GM12878 (cell line): ENCODE measurements at regions not wholly inside any gene's neighbourhood (a gene's known extent, or its start where the extent isn't known, plus 50 kb on each side); places are given as distances from the start of the nearest gene placed in this dataset.

Experiments
- ATAC-seq: fragments of 200-7000 bp; cut with Tn5 transposase; 3 replicates; pipeline ENCODE4 v1.9.1; 2020; ENCODE audit warnings: mild to moderate bottlenecking, moderate library complexity
- BruUV-seq: library from RNA; stranded (reverse); fragments of 400-500 nt; replicated peaks from 2 replicates; lab custom pipeline; 2021; lab: Mats Ljungman, UMichigan
- CTCF ChIA-PET: fragments of 300-600 bp; sonication (Branson Sonifier 250); formaldehyde crosslinking; extraction: SDS; loops from one replicate; lab custom pipeline; 2021; ENCODE audit warnings: inconsistent platforms; lab: Yijun Ruan, JAX
- POLR2A ChIA-PET: fragments of 350-600 bp; formaldehyde crosslinking; extraction: SDS; loops from one replicate; lab custom pipeline; 2021; ENCODE audit warnings: inconsistent platforms; lab: Charles Lee
- RAD21 ChIA-PET: fragments of 300-600 bp; sonication (Branson Sonifier 250); formaldehyde crosslinking; loops from one replicate; lab custom pipeline; 2023; ENCODE audit warnings: antibody characterized with exemption; ENCODE audit not compliant: unreplicated experiment; lab: Charles Lee
- SMC1A ChIA-PET: fragments of 300-600 bp; sonication (Branson Sonifier 250); formaldehyde crosslinking; loops from one replicate; lab custom pipeline; 2023; ENCODE audit not compliant: unreplicated experiment, uncharacterized antibody; lab: Charles Lee
- DNase-seq: peaks from one replicate; pipeline ENCODE4 v3.0.0-alpha.2; 2011; ENCODE audit warnings: low read depth, low spot score
- FAIRE-seq: peaks from 3 replicates; lab custom pipeline; 2011; peaks lifted over from hg19 to GRCh38; lab: Jason Lieb, UNC
- H2AFZ ChIP-seq: 2 replicates; pipeline ENCODE4 v1.6.0; 2011; ENCODE audit warnings: low read depth, low read length, control low read depth; ENCODE audit not compliant: control insufficient read depth
- H3K27ac ChIP-seq: 2 replicates; pipeline ENCODE4 v1.5.1; 2011; ENCODE audit warnings: control low read depth; ENCODE audit not compliant: control insufficient read depth, insufficient read depth
- H3K27me3 ChIP-seq, 2 experiments: replicated peaks in 1 of 2; 2 replicates each; pipeline versions ENCODE4 v1.6.0 to v1.6.1; 2011; ENCODE audit warnings: low read length in 1 of 2; ENCODE audit not compliant: control insufficient read depth in 2 of 2, insufficient read depth in 2 of 2
- H3K36me3 ChIP-seq, 2 experiments: 2 replicates each; pipeline ENCODE4 v1.5.1; 2011; ENCODE audit warnings: low read length in 1 of 2; ENCODE audit not compliant: control insufficient read depth in 2 of 2, insufficient read depth in 2 of 2
- H3K4me1 ChIP-seq: 2 replicates; pipeline ENCODE4 v1.6.1; 2011; ENCODE audit warnings: mild to moderate bottlenecking, low read length, moderate library complexity, mixed read lengths; ENCODE audit not compliant: control insufficient read depth, insufficient read depth
- H3K4me2 ChIP-seq: 2 replicates; pipeline ENCODE4 v1.6.0; 2011; ENCODE audit warnings: control low read depth; ENCODE audit not compliant: control insufficient read depth, insufficient read depth
- H3K4me3 ChIP-seq: fragments of 200-600 bp; sonication (generic); 2 replicates; pipeline ENCODE4 v1.5.1; 2016
- H3K79me2 ChIP-seq: 2 replicates; pipeline ENCODE4 v1.6.0; 2011; ENCODE audit warnings: low read length; ENCODE audit not compliant: control insufficient read depth, insufficient read depth
- H3K9ac ChIP-seq: 2 replicates; pipeline ENCODE4 v1.8.0; 2011; ENCODE audit warnings: low read length, control low read depth, mixed read lengths; ENCODE audit not compliant: control insufficient read depth, insufficient read depth
- H3K9me3 ChIP-seq: replicated peaks from 3 replicates; pipeline ENCODE4 v1.5.1; 2011; ENCODE audit warnings: mild to moderate bottlenecking, low read length; ENCODE audit not compliant: control insufficient read depth, insufficient read depth
- H4K20me1 ChIP-seq: 2 replicates; pipeline ENCODE4 v1.6.0; 2011; ENCODE audit not compliant: control insufficient read depth, insufficient read depth
- ASH2L ChIP-seq: fragments of 300-600, 200-600 bp; sonication (generic); IDR thresholded peaks from 2 replicates; pipeline ENCODE4 v1.6.1; 2017; ENCODE audit warnings: low read depth, mild to moderate bottlenecking, borderline replicate concordance
- CHD1 ChIP-seq: IDR thresholded peaks from 2 replicates; pipeline ENCODE4 v1.6.1; 2012; ENCODE audit warnings: low read depth, low read length, improper control_type of control experiment
- IRF4 ChIP-seq: IDR thresholded peaks from 2 replicates; pipeline ENCODE4 v1.6.1; 2011; ENCODE audit warnings: low read depth, low read length
- NRF1 ChIP-seq: conservative IDR thresholded peaks from 2 replicates; pipeline ENCODE4 v1.6.1; 2011; ENCODE audit warnings: mild to moderate bottlenecking, low read depth, low read length, improper control_type of control experiment
- TAF1 ChIP-seq: IDR thresholded peaks from 2 replicates; pipeline ENCODE4 v1.6.1; 2011; ENCODE audit warnings: mild to moderate bottlenecking, low read depth, low read length, borderline replicate concordance
- TCF12 ChIP-seq: IDR thresholded peaks from 2 replicates; pipeline ENCODE4 v1.6.1; 2011; ENCODE audit warnings: low read depth, mild to moderate bottlenecking, low read length
- WRNIP1 ChIP-seq: IDR thresholded peaks from 2 replicates; pipeline ENCODE4 v1.6.1; 2011; ENCODE audit warnings: low read depth, low read length, improper control_type of control experiment, borderline replicate concordance
- WGBS: methylation state at CpG from one replicate; pipeline ENCODE4 v1.1.6; 2016; ENCODE audit warnings: low lambda C conversion rate; ENCODE audit not compliant: insufficient replicate concordance, insufficient coverage; ENCODE audit errors: missing lambda C conversion rate; 5-methylcytosine and 5-hydroxymethylcytosine counted together
- in situ Hi-C: fragments of 300-500 bp; cut with MboI; formaldehyde crosslinking; loops from 9 replicates; pipeline ENCODE4 v1.14.3; 2018; ENCODE audit warnings: mixed read lengths
- intact Hi-C: fragments of 100-400 bp; cut with micrococcal nuclease; formaldehyde crosslinking; loops from one replicate; pipeline ENCODE4 v1.14.2; 2022; ENCODE audit not compliant: unreplicated experiment
- TF ChIP-seq, protein P1 (sequence below): fragments of 150-350 bp; IDR thresholded peaks from 2 replicates; pipeline ENCODE4 v1.6.1; 2016; ENCODE audit warnings: low read depth, low read length
- TF ChIP-seq, protein P2 (sequence below): fragments of 450-650 bp; IDR thresholded peaks from 2 replicates; pipeline ENCODE4 v1.6.1; 2017; ENCODE audit warnings: borderline replicate concordance

DNA sequence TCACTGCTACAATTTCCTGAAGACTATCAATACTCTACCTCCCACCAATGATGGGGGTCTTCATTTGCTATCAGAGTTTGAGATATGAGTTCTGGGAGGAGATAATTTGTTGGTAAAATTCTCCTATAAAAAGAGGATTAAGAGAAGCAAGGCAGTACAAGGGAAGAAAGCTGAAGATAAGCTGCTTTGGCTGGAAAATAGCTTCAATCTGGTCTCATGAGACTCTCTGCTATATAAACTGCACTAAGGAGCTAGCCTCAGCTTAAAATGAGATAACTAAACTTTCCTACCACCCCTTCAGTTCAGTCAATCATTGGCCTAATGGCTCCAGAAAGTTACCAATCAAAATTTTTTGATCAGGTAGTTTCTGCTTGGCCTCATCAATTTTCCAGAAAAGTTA, 2105.0 kb downstream of the ARAP2 start (continued):
- no peak for TF ChIP-seq IRF4
- TF ChIP-seq ASH2L: no peak
- TF ChIP-seq WRNIP1: no peak
- TF ChIP-seq, all 136 proteins: peak for 0

DNA sequence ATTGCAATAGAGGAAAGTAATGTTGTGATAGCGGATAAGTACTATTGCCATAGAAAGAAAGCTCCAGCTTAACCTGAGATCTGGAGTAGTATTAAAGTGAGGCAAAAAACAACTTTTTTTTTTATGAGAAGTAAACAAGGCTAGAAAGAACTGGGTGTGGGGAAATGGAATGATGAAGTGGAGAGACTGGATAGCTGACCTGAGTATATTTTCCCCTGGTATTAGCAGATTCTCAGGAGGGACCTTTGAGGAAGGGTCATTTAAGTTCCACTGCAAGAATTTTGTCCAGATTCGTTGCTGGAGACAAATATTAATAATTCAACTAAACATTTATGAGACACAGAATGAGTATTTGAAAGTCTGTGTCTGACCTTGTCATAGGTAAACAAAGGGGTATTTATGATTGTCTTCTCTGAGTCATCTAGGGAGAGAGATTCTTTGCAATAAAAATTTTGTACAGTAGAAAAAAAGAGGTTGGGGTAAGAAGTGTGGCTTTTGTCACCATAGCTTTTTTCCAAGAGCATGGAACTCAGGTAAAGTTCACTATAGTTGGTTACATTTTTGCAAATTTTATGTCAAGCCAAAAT, 2095.9 kb downstream of the ARAP2 start:
- whole genome bisulfite sequencing: 0% methylated on average over 2 of the region's 2 CpGs
- no peaks in the 10 kb centered on the region for H3K27me3 ChIP-seq
- FAIRE-seq: no peak
- H4K20me1 ChIP-seq: no peaks in the 10 kb centered on the region
- H2AFZ ChIP-seq: no peak overlapping the region
- H3K4me2 ChIP-seq: no peak overlapping the region
- no peak for ATAC-seq
- no peak overlapping the region for H3K27ac ChIP-seq
- no peaks in the 10 kb centered on the region for H3K9me3 ChIP-seq
- in situ Hi-C loops: no loop called here
- H3K36me3 ChIP-seq: no peaks in the 10 kb centered on the region
- RAD21 ChIA-PET: no interaction called here
- H3K4me3 ChIP-seq: no peak overlapping the region
- no peak for DNase-seq
- H3K4me1 ChIP-seq: no peaks in the 10 kb centered on the region
- intact Hi-C loops: no loop called here
- no peak overlapping the region for H3K9ac ChIP-seq
- no peak for TF ChIP-seq CHD1
- TF ChIP-seq TCF12: no peak
- TF ChIP-seq NRF1: no peak
- TF ChIP-seq, protein P1, sequence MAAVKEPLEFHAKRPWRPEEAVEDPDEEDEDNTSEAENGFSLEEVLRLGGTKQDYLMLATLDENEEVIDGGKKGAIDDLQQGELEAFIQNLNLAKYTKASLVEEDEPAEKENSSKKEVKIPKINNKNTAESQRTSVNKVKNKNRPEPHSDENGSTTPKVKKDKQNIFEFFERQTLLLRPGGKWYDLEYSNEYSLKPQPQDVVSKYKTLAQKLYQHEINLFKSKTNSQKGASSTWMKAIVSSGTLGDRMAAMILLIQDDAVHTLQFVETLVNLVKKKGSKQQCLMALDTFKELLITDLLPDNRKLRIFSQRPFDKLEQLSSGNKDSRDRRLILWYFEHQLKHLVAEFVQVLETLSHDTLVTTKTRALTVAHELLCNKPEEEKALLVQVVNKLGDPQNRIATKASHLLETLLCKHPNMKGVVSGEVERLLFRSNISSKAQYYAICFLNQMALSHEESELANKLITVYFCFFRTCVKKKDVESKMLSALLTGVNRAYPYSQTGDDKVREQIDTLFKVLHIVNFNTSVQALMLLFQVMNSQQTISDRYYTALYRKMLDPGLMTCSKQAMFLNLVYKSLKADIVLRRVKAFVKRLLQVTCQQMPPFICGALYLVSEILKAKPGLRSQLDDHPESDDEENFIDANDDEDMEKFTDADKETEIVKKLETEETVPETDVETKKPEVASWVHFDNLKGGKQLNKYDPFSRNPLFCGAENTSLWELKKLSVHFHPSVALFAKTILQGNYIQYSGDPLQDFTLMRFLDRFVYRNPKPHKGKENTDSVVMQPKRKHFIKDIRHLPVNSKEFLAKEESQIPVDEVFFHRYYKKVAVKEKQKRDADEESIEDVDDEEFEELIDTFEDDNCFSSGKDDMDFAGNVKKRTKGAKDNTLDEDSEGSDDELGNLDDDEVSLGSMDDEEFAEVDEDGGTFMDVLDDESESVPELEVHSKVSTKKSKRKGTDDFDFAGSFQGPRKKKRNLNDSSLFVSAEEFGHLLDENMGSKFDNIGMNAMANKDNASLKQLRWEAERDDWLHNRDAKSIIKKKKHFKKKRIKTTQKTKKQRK: no peak
- TF ChIP-seq, protein P2, sequence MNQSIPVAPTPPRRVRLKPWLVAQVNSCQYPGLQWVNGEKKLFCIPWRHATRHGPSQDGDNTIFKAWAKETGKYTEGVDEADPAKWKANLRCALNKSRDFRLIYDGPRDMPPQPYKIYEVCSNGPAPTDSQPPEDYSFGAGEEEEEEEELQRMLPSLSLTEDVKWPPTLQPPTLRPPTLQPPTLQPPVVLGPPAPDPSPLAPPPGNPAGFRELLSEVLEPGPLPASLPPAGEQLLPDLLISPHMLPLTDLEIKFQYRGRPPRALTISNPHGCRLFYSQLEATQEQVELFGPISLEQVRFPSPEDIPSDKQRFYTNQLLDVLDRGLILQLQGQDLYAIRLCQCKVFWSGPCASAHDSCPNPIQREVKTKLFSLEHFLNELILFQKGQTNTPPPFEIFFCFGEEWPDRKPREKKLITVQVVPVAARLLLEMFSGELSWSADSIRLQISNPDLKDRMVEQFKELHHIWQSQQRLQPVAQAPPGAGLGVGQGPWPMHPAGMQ: no peak
- no peak for TF ChIP-seq TAF1
- TF ChIP-seq, all 136 proteins: peak for 0
- H3K79me2 ChIP-seq: no peaks in the 10 kb centered on the region
- ChIA-PET CTCF (no interaction called here), POLR2A (no interaction called here), SMC1A (no interaction called here)
- no TSS peak for BruUV-seq
